ENCODE measurements at regions not wholly inside any gene's neighbourhood (a gene's known extent, or its start where the extent isn't known, plus 50 kb on each side); places are given as distances from the start of the nearest gene placed in this dataset.

GRCh38 chr6:165818200-165818599, 155.2 kb upstream of the PDE10A start:
- CTCF ChIA-PET = no interaction called here
- POLR2A ChIA-PET = no interaction called here
- no peak for TF ChIP-seq CTCF (IDR thresholded peaks at IDR 0.05; ENCODE audit: insufficient read depth, low read depth, low read length)
- H3K36me3 ChIP-seq (ENCODE audit: control insufficient read depth, insufficient read depth, low read length) = no peaks in the 10 kb centered on the region
- DNase-seq (ENCODE audit: low read depth) = no peak
- H3K27me3 ChIP-seq (ENCODE audit: control insufficient read depth, insufficient read depth, low read length) = no peaks in the 10 kb centered on the region
- no peak overlapping the region for H3K4me3 ChIP-seq (ENCODE audit: low read depth, low read length)

- Histone ChIP-seq H3K4me3 (ENCODE audit: low read depth, low read length) (no peak overlapping the region), H3K27me3 (ENCODE audit: control insufficient read depth, insufficient read depth, low read length) (no peaks in the 10 kb centered on the region), H3K36me3 (ENCODE audit: control insufficient read depth, insufficient read depth, low read length) (no peaks in the 10 kb centered on the region)
- DNase-seq (ENCODE audit: low read depth) = no peak
- ChIA-PET CTCF (no interaction called here), POLR2A (no interaction called here)
- no peak for TF ChIP-seq CTCF (IDR thresholded peaks at IDR 0.05; ENCODE audit: insufficient read depth, low read depth, low read length)
These were observed 154.7 kb upstream of the PDE10A start for GRCh38 chr6:165817771-165818170.

GRCh38 chr6:165817148-165817547, 154.1 kb upstream of the PDE10A start:
- no peak for DNase-seq (ENCODE audit: low read depth)
- no peaks in the 10 kb centered on the region for H3K36me3 ChIP-seq (ENCODE audit: control insufficient read depth, insufficient read depth, low read length)
- POLR2A ChIA-PET = no interaction called here
- TF ChIP-seq CTCF (IDR thresholded peaks at IDR 0.05; ENCODE audit: insufficient read depth, low read depth, low read length) = no peak
- H3K4me3 ChIP-seq (ENCODE audit: low read depth, low read length) = no peak overlapping the region
- no peaks in the 10 kb centered on the region for H3K27me3 ChIP-seq (ENCODE audit: control insufficient read depth, insufficient read depth, low read length)
- CTCF ChIA-PET = no interaction called here

- Histone ChIP-seq H3K36me3 (ENCODE audit: control insufficient read depth, insufficient read depth, low read length) (no peaks in the 10 kb centered on the region), H3K27me3 (ENCODE audit: control insufficient read depth, insufficient read depth, low read length) (no peaks in the 10 kb centered on the region), H3K4me3 (ENCODE audit: low read depth, low read length) (no peak overlapping the region)
- no peak for TF ChIP-seq CTCF (IDR thresholded peaks at IDR 0.05; ENCODE audit: insufficient read depth, low read depth, low read length)
- DNase-seq (ENCODE audit: low read depth) = no peak
- ChIA-PET CTCF (no interaction called here), POLR2A (no interaction called here)
These were observed 151.6 kb upstream of the PDE10A start for GRCh38 chr6:165814679-165815078.

- no peak for DNase-seq (ENCODE audit: low read depth)
- ChIA-PET CTCF (no interaction called here), POLR2A (no interaction called here)
- TF ChIP-seq CTCF (IDR thresholded peaks at IDR 0.05; ENCODE audit: insufficient read depth, low read depth, low read length) = no peak
- no peaks in the 10 kb centered on the region for H3K36me3 ChIP-seq (ENCODE audit: control insufficient read depth, insufficient read depth, low read length)
- H3K4me3 ChIP-seq (ENCODE audit: low read depth, low read length) = no peak overlapping the region
- no peaks in the 10 kb centered on the region for H3K27me3 ChIP-seq (ENCODE audit: control insufficient read depth, insufficient read depth, low read length)
These were observed 148.5 kb upstream of the PDE10A start for GRCh38 chr6:165811512-165811911.
